ENCODE measurements at regions not wholly inside any gene's neighbourhood (a gene's known extent, or its start where the extent isn't known, plus 50 kb on each side); places are given as distances from the start of the nearest gene placed in this dataset.
A peak's percentile ranks its signal among the peaks of the same experiment; 100 is the strongest.

DNA sequence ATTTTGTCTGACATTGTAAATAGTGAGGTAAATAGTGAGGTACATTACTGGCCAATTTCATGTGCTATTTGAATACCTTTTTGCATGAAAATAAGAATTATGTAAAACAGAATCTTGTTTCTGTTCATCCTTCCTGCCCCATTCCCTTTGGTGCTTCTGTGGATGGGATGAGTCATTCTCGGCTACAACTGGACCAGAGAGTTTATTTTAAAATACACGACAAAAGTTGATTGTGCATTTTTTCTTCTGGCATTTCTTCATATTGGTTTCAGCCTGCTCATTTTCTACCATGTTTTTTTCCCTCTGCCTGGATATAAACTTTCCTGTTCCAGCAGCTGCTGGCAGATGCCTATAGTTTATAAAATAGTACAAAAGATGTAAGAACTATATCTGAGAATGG, 107.5 kb downstream of the CYSLTR2 start:
- Mint-ChIP-seq H3K27ac (no peak overlapping the region), H3K36me3 (peaks cover 6% of the 10 kb centered on the region), H3K4me3 (no peak overlapping the region), H3K4me1 (ENCODE audit: low read depth) (no peaks in the 10 kb centered on the region), H3K9me3 (peaks cover 28% of the 10 kb centered on the region), H3K27me3 (peaks cover 2% of the 10 kb centered on the region)
- intact Hi-C loops (cut with micrococcal nuclease) = no loop called here
- ChIA-PET CTCF (no interaction called here), POLR2A (no interaction called here)
- no peak for DNase-seq

DNA sequence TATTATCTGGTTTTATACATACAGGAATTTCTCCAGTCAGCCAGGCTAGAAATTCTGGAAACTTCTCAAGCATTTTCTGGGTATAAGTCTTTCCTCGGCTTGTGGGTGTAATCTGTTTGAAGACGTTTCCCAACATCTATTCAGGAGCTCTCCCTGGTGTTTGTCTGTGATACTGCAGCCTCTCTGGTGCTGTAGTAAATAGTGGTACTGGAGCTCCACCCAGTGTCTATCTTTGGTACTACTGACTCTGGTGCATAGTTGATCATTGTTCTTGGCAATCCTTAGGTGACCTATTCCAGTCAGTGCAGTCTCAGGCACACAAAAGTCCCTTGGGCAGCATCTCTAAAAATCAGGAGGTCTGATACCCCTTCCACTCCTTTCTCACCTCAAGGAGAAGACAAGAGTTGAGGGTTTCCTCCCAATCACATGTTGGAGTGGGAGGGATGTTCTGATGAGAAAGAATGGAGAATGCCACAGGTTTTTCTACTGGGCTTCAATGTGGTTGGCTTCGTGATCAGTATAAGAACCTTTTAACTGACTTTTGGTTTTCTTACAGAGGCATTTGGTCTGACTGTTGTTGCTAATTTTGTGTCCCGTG, 115.5 kb downstream of the CYSLTR2 start:
- CTCF ChIA-PET = interaction anchor here (0.6 to 6.6 kb wide), 43 partner anchors 9 to 1937 kb away, joined by 3 to 136 read pairs (median 4); partner anchors contain the start of gene CYSLTR2
- POLR2A ChIA-PET = no interaction called here
- no peak overlapping the region for H3K27ac Mint-ChIP-seq

DNA sequence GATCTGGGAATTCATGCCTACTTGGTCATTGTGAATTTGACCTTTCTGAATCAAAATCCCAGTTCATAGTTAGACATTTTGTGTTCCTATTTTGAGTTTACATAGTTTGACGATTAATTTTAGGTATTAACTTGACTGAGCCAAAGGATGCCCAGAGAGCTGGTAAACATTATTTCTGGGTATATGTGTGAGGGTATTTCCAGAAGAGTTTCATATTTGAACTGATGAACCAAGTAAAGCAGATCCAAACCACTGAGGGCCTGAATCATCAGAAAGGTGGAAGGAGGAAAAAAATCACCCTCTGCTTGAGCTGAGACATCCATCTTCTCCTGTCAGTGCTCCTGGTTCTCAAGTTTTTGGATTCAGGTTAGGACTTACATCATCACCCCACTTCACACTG, 116.6 kb downstream of the CYSLTR2 start:
- Mint-ChIP-seq H3K27ac (no peak overlapping the region), H3K27me3 (peaks cover 10% of the 10 kb centered on the region), H3K36me3 (peaks cover 1% of the 10 kb centered on the region), H3K9me3 (peaks cover 13% of the 10 kb centered on the region), H3K4me3 (no peak overlapping the region), H3K4me1 (ENCODE audit: low read depth) (peaks cover 27% of the 10 kb centered on the region)
- CTCF ChIA-PET = interaction anchor here (0.7 to 6.6 kb wide), 10 partner anchors 21 to 675 kb away, joined by 3 to 136 read pairs (median 4); partner anchors contain the start of gene MED4
- DNase-seq = no peak
- POLR2A ChIA-PET = no interaction called here
- intact Hi-C loops (cut with micrococcal nuclease) = no loop called here

More for the DNA sequence above, 115.5 kb downstream of the CYSLTR2 start:
- Mint-ChIP-seq H3K9me3 (peaks cover 24% of the 10 kb centered on the region), H3K4me3 (no peak overlapping the region), H3K36me3 (peaks cover 6% of the 10 kb centered on the region), H3K4me1 (ENCODE audit: low read depth) (peaks cover 27% of the 10 kb centered on the region), H3K27me3 (peaks cover 8% of the 10 kb centered on the region)
- peak; percentile 81 for DNase-seq
- intact Hi-C loops (cut with micrococcal nuclease) = loop anchor here (1.0 to 2.0 kb wide), 6 partner anchors 20 to 642 kb away; partner anchors contain the start of gene CYSLTR2

DNA sequence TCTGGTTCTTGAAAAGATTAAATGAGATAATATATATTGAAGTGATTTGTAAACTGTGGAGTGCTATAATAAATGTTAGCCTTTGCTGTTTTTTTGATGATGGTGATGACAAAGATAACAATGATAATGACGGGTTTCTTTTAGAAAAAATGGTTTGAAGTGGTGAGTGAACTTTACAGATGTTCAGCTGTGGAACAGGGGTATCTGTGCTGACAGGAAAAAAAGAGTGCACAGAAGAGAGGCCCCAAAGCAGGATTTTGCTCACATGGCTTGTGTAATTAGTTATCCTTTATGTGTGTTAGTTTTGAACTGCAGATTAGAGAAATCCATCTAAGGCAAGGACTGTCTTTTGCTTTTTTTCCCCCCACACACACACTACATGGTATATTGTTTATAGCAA, 119.2 kb downstream of the CYSLTR2 start:
- DNase-seq = no peak
- intact Hi-C loops (cut with micrococcal nuclease) = no loop called here
- Mint-ChIP-seq H3K27ac (no peak overlapping the region), H3K4me1 (ENCODE audit: low read depth) (peaks cover 27% of the 10 kb centered on the region), H3K36me3 (no peaks in the 10 kb centered on the region), H3K27me3 (peaks cover 11% of the 10 kb centered on the region), H3K9me3 (peaks cover 5% of the 10 kb centered on the region), H3K4me3 (no peak overlapping the region)
- POLR2A ChIA-PET = interaction anchor here (0.6 kb wide), 1 partner anchor 1803 kb away, joined by 4 read pairs; no protein-coding TSS in a partner anchor
- CTCF ChIA-PET = interaction anchor here (1.3 to 6.6 kb wide), 3 partner anchors 177 to 508 kb away, joined by 4 to 136 read pairs (median 4); no protein-coding TSS in a partner anchor

DNA sequence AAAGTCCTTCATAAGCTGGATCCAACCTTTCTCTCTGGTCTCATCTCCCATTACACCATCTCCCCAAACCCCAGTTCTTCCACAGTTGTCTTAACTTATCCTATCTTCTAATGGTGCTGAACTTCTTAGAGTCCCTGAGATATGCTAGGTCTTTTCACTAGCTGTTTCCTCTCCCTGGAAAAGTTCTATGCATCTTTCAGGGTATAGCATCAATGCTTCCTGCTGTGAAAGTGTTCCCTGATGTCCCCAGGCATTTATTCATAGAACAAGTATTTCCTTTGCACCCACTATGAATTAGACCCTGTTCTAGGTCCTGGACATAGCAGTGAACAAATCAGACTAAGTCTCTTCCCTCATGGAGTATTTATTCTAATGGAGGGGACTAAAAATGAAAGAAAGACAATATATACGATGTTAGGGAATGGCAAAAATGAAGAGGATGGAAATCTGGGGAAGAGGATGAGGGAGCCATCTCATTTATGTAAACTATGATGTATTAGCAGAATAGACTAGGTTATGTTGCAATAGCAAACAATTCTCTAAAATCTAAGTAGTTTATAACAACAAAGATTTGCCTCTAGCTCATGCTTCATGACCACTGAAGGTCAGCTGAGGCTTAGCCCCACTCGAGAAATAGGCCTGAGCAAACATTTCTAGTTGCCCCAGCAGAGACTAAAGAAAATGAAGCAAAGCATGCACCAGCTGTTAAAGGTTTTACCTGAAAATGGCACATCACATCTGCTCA, 120.0 kb downstream of the CYSLTR2 start:
- no peak overlapping the region for H3K4me3 Mint-ChIP-seq

DNA sequence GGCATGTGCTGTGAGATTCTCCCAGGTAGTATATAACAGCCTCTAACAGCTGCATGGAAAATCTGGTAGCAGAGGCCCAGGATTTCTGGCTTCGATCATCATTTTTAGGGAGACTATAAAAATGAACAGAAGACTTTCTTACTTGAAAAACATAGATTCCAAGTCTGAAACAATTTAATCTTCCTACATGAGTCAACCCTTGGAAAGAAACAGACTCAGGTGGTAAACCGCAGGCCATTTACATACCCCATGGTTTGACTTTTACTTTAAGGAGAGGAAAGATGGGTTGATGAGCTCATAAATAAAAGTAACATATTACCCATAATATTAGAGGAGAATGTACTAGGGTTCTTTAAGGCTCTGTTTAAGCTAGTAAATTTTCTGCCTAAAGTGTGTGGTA, 121.6 kb downstream of the CYSLTR2 start:
- peaks cover 13% of the 10 kb centered on the region for H3K4me1 Mint-ChIP-seq (ENCODE audit: low read depth)
- POLR2A ChIA-PET = no interaction called here
- peaks cover 2% of the 10 kb centered on the region for H3K36me3 Mint-ChIP-seq
- no peak for DNase-seq
- H3K4me3 Mint-ChIP-seq = no peak overlapping the region
- H3K27me3 Mint-ChIP-seq = peaks cover 8% of the 10 kb centered on the region
- intact Hi-C loops (cut with micrococcal nuclease) = no loop called here
- CTCF ChIA-PET = interaction anchor here (1.4 kb wide), 1 partner anchor 195 kb away, joined by 3 read pairs; no protein-coding TSS in a partner anchor
- no peak overlapping the region for H3K27ac Mint-ChIP-seq
- peaks cover 14% of the 10 kb centered on the region for H3K9me3 Mint-ChIP-seq

More for the DNA sequence above, 120.0 kb downstream of the CYSLTR2 start:
- peaks cover under 1% of the 10 kb centered on the region for H3K36me3 Mint-ChIP-seq
- H3K9me3 Mint-ChIP-seq = peaks cover 1% of the 10 kb centered on the region
- POLR2A ChIA-PET = interaction anchor here (0.6 kb wide), 1 partner anchor 1804 kb away, joined by 4 read pairs; no protein-coding TSS in a partner anchor
- no peak overlapping the region for H3K27ac Mint-ChIP-seq
- peaks cover 8% of the 10 kb centered on the region for H3K27me3 Mint-ChIP-seq
- peaks cover 27% of the 10 kb centered on the region for H3K4me1 Mint-ChIP-seq (ENCODE audit: low read depth)
- no peak for DNase-seq
- CTCF ChIA-PET = interaction anchor here (0.8 to 1.5 kb wide), 3 partner anchors 9 to 507 kb away, joined by 3 to 4 read pairs (median 4); no protein-coding TSS in a partner anchor
- intact Hi-C loops (cut with micrococcal nuclease) = no loop called here

DNA sequence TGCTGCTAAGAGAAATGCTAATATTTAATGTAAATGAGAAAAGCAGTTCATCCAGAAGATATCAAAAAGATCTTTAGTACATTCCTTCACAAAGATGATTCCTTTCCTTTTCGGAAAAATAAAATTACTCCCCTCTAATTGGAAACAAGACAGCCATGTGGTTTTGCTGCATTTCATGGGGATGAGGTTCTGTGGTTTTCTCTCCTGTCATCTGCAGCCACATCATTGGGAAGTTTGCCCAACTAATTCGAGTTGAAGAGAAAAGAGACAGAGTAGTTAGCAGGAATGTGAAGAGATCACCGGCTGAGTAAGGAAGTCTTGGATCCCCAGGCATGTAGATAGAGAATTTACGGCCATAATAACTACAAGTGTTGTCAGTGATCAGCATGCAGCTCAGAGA, 122.1 kb downstream of the CYSLTR2 start:
- Mint-ChIP-seq H3K4me3 (no peak overlapping the region), H3K27ac (no peak overlapping the region), H3K27me3 (peaks cover 8% of the 10 kb centered on the region), H3K36me3 (peaks cover 2% of the 10 kb centered on the region), H3K4me1 (ENCODE audit: low read depth) (peaks cover 10% of the 10 kb centered on the region), H3K9me3 (peaks cover 18% of the 10 kb centered on the region)
- DNase-seq = no peak
- intact Hi-C loops (cut with micrococcal nuclease) = no loop called here
- ChIA-PET CTCF (interaction anchor here (1.4 kb wide), 1 partner anchor 196 kb away, joined by 3 read pairs; no protein-coding TSS in a partner anchor), POLR2A (no interaction called here)

DNA sequence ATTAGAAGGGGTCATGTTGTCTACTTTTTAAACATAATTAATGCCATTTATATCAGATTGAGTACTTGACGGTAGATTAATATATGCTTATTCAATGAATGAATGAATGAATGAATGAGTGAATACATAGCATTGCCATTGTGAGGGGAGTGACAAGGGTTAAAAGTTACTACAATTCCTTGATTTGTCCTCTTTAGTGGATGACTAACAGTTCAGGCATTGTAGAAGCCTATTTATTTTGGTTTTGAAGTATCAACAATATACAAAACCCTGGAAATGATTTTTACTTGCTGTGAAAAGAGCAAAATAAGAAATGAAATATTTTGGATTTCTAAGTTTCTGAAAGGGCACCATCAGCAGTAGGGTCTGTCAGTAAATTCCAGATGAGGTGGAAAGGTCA, 122.7 kb downstream of the CYSLTR2 start:
- H3K27ac Mint-ChIP-seq = no peak overlapping the region
- ChIA-PET POLR2A (no interaction called here), CTCF (interaction anchor here (1.4 kb wide), 1 partner anchor 196 kb away, joined by 3 read pairs; no protein-coding TSS in a partner anchor)
- H3K4me1 Mint-ChIP-seq (ENCODE audit: low read depth) = peaks cover 10% of the 10 kb centered on the region
- peaks cover 24% of the 10 kb centered on the region for H3K9me3 Mint-ChIP-seq
- no peak for DNase-seq
- H3K27me3 Mint-ChIP-seq = peaks cover 8% of the 10 kb centered on the region
- H3K4me3 Mint-ChIP-seq = no peak overlapping the region
- intact Hi-C loops (cut with micrococcal nuclease) = no loop called here
- H3K36me3 Mint-ChIP-seq = peaks cover 4% of the 10 kb centered on the region

DNA sequence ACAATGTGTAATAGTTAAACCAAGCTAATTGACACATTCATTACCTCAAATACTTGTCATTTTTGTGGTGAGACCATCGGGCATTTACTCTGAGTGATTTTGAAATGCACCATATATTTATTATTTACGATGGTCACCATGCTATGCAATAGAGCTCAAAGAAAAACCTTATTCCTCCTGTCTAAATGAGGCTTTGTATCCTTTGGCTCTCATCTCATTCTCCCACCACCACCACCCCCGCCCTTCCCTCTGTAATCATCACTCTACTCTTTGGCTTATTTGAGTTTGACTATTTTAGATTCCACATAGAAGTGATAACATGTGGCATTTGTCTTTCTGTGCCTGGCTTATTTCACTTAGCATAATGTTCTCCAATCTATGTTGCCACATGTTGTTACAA, 124.9 kb downstream of the CYSLTR2 start:
- Mint-ChIP-seq H3K4me1 (ENCODE audit: low read depth) (no peaks in the 10 kb centered on the region), H3K4me3 (no peak overlapping the region), H3K9me3 (peaks cover 28% of the 10 kb centered on the region), H3K36me3 (peaks cover 4% of the 10 kb centered on the region), H3K27me3 (peaks cover 8% of the 10 kb centered on the region), H3K27ac (no peak overlapping the region)
- POLR2A ChIA-PET = no interaction called here
- no peak for DNase-seq
- CTCF ChIA-PET = no interaction called here
- intact Hi-C loops (cut with micrococcal nuclease) = no loop called here

DNA sequence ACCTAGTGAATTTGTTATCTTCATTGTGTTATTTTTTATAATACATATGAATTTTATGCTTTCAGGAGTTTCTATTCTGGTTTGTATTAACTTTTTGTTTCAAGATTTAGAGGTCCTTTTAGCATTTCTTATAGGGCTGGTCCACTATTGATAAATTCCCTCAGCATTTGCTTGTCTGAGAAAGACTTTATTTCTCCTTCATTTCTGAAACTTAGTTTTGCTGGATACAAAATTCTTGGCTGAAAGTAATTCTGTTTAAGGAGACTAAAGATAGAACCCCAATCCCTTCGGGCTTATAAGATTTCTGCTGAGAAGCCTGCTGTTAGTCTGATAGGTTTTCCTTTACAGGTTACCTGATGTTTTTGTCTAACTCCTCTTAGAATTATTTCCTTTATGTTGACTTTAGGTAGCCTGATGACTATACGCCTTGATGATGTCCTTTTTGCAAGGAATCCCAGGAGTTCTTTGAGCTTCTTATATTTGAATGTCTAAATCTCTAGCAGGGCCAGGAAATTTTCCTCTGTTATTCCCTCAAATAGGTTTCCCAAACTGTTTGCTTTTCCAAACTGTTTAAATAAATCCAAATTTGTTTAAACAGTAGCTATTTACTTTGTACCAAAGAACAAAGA, 127.1 kb downstream of the CYSLTR2 start:
- Mint-ChIP-seq H3K27ac (no peak overlapping the region), H3K4me3 (no peak overlapping the region), H3K27me3 (peaks cover 6% of the 10 kb centered on the region), H3K4me1 (ENCODE audit: low read depth) (no peaks in the 10 kb centered on the region), H3K9me3 (peaks cover 28% of the 10 kb centered on the region), H3K36me3 (peaks cover 4% of the 10 kb centered on the region)
- no peak for DNase-seq
- POLR2A ChIA-PET = no interaction called here
- CTCF ChIA-PET = interaction anchor here (0.9 kb wide), 1 partner anchor 49 kb away, joined by 4 read pairs; no protein-coding TSS in a partner anchor
- intact Hi-C loops (cut with micrococcal nuclease) = no loop called here

DNA sequence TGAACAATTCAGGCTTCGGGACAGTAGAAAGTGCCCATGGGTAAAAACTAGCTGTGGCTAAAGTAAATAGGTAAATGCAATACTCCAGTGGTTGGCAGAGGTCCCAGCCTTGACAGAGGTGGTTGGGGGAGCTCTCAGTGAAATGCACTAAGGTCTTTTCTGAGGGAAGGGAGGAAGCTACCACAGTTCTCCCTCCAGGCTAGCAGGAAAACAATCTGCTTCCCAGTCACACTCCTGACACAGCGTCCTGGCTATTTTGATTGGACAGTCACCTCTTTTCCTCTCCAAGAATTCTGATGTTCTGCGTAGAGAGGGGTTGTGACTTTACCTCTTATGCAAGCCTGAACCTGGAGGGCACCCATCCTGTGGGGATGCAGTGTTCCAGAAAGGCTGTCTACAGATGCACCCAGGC, 128.7 kb downstream of the CYSLTR2 start:
- ChIA-PET POLR2A (no interaction called here), CTCF (interaction anchor here (1.1 to 2.1 kb wide), 2 partner anchors 9 to 13 kb away, joined by 3 to 9 read pairs; no protein-coding TSS in a partner anchor)
- Mint-ChIP-seq H3K9me3 (peaks cover 28% of the 10 kb centered on the region), H3K27ac (no peak overlapping the region), H3K4me1 (ENCODE audit: low read depth) (no peaks in the 10 kb centered on the region), H3K4me3 (no peak overlapping the region), H3K36me3 (peaks cover 4% of the 10 kb centered on the region), H3K27me3 (peaks cover 9% of the 10 kb centered on the region)
- intact Hi-C loops (cut with micrococcal nuclease) = no loop called here
- no peak for DNase-seq

DNA sequence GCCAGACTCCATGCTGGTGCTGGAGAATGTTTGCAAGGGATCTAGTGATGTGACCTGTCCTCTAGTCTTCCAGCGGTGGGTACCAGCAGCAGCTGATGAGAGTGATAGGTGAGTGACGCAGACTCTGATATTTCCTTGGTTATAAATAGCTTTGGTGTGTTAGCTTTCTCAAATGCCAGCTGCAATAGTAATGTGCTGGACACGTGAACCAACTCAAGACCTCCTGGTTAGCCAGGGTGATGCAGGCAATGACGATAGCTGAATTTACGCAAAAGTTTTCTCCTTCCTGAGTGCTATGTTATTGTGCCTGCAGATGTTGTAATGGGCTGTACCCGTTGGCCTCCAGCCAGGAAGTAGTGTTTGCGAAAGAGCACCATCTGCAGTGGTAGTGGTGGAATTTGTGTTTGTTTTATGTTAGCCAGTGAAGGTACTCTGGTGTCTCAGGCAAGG, 129.5 kb downstream of the CYSLTR2 start:
- POLR2A ChIA-PET = no interaction called here

More for the DNA sequence above, 129.5 kb downstream of the CYSLTR2 start:
- no peak for DNase-seq
- Mint-ChIP-seq H3K4me1 (ENCODE audit: low read depth) (no peaks in the 10 kb centered on the region), H3K27me3 (peaks cover 6% of the 10 kb centered on the region), H3K9me3 (peaks cover 28% of the 10 kb centered on the region), H3K4me3 (no peak overlapping the region), H3K36me3 (peaks cover 4% of the 10 kb centered on the region), H3K27ac (no peak overlapping the region)
- CTCF ChIA-PET = interaction anchor here (2.1 kb wide), 1 partner anchor 14 kb away, joined by 9 read pairs; no protein-coding TSS in a partner anchor
- intact Hi-C loops (cut with micrococcal nuclease) = no loop called here
